Choroid plexus epithelial cell (primary cell): ENCODE measurements at regions not wholly inside any gene's neighbourhood (a gene's known extent, or its start where the extent isn't known, plus 50 kb on each side); places are given as distances from the start of the nearest gene placed in this dataset.

Source experiments
- DNase-seq: peaks from one replicate; pipeline ENCODE4 v3.0.0-alpha.2; 2010; ENCODE audit warnings: low read depth
- H3K4me3 ChIP-seq: 2 replicates; pipeline ENCODE4 v1.5.1; 2011; ENCODE audit warnings: low read depth, mild to moderate bottlenecking, control low read depth, low read length, moderate library complexity
- CTCF ChIP-seq: conservative IDR thresholded peaks from 2 replicates; pipeline ENCODE4 v1.5.1; 2011; ENCODE audit warnings: low read depth, mild to moderate bottlenecking, control low read depth, inconsistent platforms, low read length, moderate library complexity

- DNase-seq = no peak
- TF ChIP-seq CTCF = no peak
- no peak overlapping the region for H3K4me3 ChIP-seq
These were observed 107.4 kb downstream of the PXDC1 start for GRCh38 chr6:3643921-3644738.

- TF ChIP-seq CTCF = no peak
- DNase-seq = no peak
- H3K4me3 ChIP-seq = no peak overlapping the region
These were observed 110.6 kb downstream of the PXDC1 start for GRCh38 chr6:3640868-3641267.

GRCh38 chr6:3638662-3639061 is 112.9 kb downstream of the PXDC1 start:
- no peak for TF ChIP-seq CTCF
- no peak for DNase-seq
- no peak overlapping the region for H3K4me3 ChIP-seq

GRCh38 chr6:3636060-3636459 is 115.5 kb downstream of the PXDC1 start:
- DNase-seq = no peak
- TF ChIP-seq CTCF = no peak
- H3K4me3 ChIP-seq = no peak overlapping the region

GRCh38 chr6:3635482-3635881 is 116.0 kb downstream of the PXDC1 start:
- H3K4me3 ChIP-seq = no peak overlapping the region
- DNase-seq = no peak
- no peak for TF ChIP-seq CTCF

- no peak overlapping the region for H3K4me3 ChIP-seq
- no peak for DNase-seq
- TF ChIP-seq CTCF = no peak
These were observed 117.2 kb downstream of the PXDC1 start for GRCh38 chr6:3634280-3634816.

GRCh38 chr6:3633711-3634110 is 117.8 kb downstream of the PXDC1 start:
- no peak for DNase-seq
- H3K4me3 ChIP-seq = no peak overlapping the region
- TF ChIP-seq CTCF = no peak
